ENCODE measurements at regions not wholly inside any gene's neighbourhood (a gene's known extent, or its start where the extent isn't known, plus 50 kb on each side); places are given as distances from the start of the nearest gene placed in this dataset.

DNA sequence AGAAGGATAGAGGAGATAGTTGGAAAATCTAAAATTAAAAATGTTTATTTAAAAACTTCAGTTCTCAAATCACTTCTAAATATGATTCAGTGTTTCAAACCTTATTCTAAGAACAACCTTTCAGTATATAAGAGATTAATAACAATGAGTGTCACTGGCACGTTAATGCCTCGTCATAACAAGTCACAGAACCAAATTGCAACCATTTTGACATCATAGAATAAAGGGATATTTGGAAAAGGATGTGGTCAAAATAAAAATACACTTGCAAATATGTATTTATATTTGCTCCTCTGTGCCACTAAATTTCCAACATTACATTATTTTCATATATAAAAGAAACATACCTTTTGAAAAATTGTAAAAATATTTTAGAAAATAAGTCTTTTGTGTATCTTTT is 1090.6 kb downstream of the SUCLG1 start:
- TF ChIP-seq CTCF (IDR thresholded peaks at IDR 0.05) (no peak), POLR2A (IDR thresholded peaks at IDR 0.05) (no peak), POLR2AphosphoS5 (IDR thresholded peaks at IDR 0.05) (no peak)

Data from breast epithelium (tissue), 3 donors.